HEK293T (cell line): ENCODE measurements at regions not wholly inside any gene's neighbourhood (a gene's known extent, or its start where the extent isn't known, plus 50 kb on each side); places are given as distances from the start of the nearest gene placed in this dataset.

Source experiments
- CTCF ChIA-PET: fragments of 350-600 bp; formaldehyde crosslinking; extraction: SDS; loops from one replicate; lab custom pipeline; 2021; ENCODE audit warnings: antibody characterized with exemption, inconsistent platforms; lab: Yijun Ruan, JAX
- POLR2A ChIA-PET: fragments of 350-600 bp; formaldehyde crosslinking; extraction: SDS; loops from one replicate; lab custom pipeline; 2020; ENCODE audit warnings: antibody characterized with exemption, inconsistent platforms; lab: Yijun Ruan, JAX
- DNase-seq: peaks from one replicate; pipeline ENCODE4 v3.0.0; 2012; ENCODE audit warnings: mixed read lengths; ENCODE audit errors: extremely low spot score
- ARNT ChIP-seq: fragments of 450-650 bp; IDR thresholded peaks from 2 replicates; pipeline ENCODE4 v1.6.1; 2017; ENCODE audit warnings: mild to moderate bottlenecking
- BHLHE40 ChIP-seq: fragments of 450-650 bp; IDR thresholded peaks from 2 replicates; pipeline ENCODE4 v1.6.1; 2016; ENCODE audit warnings: mild to moderate bottlenecking, moderate library complexity, borderline replicate concordance
- CTBP1 ChIP-seq: fragments of 450-650 bp; IDR thresholded peaks from 2 replicates; pipeline ENCODE4 v1.6.1; 2016; ENCODE audit warnings: borderline replicate concordance
- ELF4 ChIP-seq: fragments of 450-650 bp; IDR thresholded peaks from 2 replicates; pipeline ENCODE4 v1.6.1; 2017; ENCODE audit warnings: antibody characterized with exemption
- FOXA1 ChIP-seq: fragments of 450-650 bp; IDR thresholded peaks from 2 replicates; pipeline ENCODE4 v1.6.1; 2016; ENCODE audit warnings: mild to moderate bottlenecking
- FOXK2 ChIP-seq: fragments of 450-650 bp; IDR thresholded peaks from 2 replicates; pipeline ENCODE4 v1.6.1; 2016; ENCODE audit warnings: mild to moderate bottlenecking
- FOXM1 ChIP-seq: fragments of 450-650 bp; IDR thresholded peaks from 2 replicates; pipeline ENCODE4 v1.6.1; 2017; ENCODE audit warnings: mild to moderate bottlenecking, borderline replicate concordance
- HDGF ChIP-seq: fragments of 450-650 bp; IDR thresholded peaks from 2 replicates; pipeline ENCODE4 v1.6.1; 2017; ENCODE audit warnings: antibody characterized with exemption, borderline replicate concordance
- L3MBTL2 ChIP-seq: fragments of 450-650 bp; conservative IDR thresholded peaks from 2 replicates; pipeline ENCODE4 v1.6.1; 2016; ENCODE audit warnings: mild to moderate bottlenecking
- LEF1 ChIP-seq: fragments of 450-650 bp; IDR thresholded peaks from 2 replicates; pipeline ENCODE4 v1.6.1; 2017; ENCODE audit warnings: mild to moderate bottlenecking, borderline replicate concordance
- NFRKB ChIP-seq: fragments of 450-650 bp; IDR thresholded peaks from 2 replicates; pipeline ENCODE4 v1.6.1; 2016; ENCODE audit warnings: mild to moderate bottlenecking, moderate library complexity
- SP1 ChIP-seq: fragments of 450-650 bp; IDR thresholded peaks from 2 replicates; pipeline ENCODE4 v1.6.1; 2017
- SUZ12 ChIP-seq: fragments of 450-650 bp; IDR thresholded peaks from 2 replicates; pipeline ENCODE4 v1.6.1; 2016; ENCODE audit warnings: mild to moderate bottlenecking
- TARDBP ChIP-seq: fragments of 450-650 bp; IDR thresholded peaks from 2 replicates; pipeline ENCODE4 v1.6.1; 2016
- ZNF384 ChIP-seq: fragments of 450-650 bp; IDR thresholded peaks from 2 replicates; pipeline ENCODE4 v1.6.1; 2016
- TF ChIP-seq, protein P1 (sequence below): fragments of 450-650 bp; IDR thresholded peaks from 2 replicates; pipeline ENCODE4 v1.6.1; 2016

DNA sequence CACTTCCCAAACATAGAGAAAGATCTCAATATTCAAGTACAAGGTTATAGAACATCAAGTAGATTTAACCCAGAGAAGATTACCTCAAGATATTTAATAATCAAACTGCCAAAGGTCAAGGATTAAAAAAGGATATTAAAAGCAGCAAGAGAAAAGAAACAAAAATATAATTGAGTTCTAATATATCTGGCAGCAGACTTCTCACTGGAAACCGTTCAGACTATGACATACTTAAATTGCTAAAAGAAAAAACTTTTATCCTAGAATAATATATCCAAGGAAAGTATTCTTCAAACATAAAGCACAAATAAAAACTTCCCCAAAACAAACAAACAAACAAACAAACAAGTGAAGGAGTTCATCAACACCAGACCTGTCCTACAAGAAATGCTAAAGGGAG, 92.4 kb downstream of the FSCB start:
- POLR2A ChIA-PET, result no interaction called here
- no peak for TF ChIP-seq SUZ12
- TF ChIP-seq ELF4, result no peak
- TF ChIP-seq ZNF384, result no peak
- no peak for TF ChIP-seq ARNT
- TF ChIP-seq SP1, result no peak
- no peak for DNase-seq
- CTCF ChIA-PET, result no interaction called here

GRCh38 chr14:44412858-44413569, 94.1 kb downstream of the FSCB start:
- no peak for TF ChIP-seq ARNT
- no peak for TF ChIP-seq BHLHE40
- no peak for TF ChIP-seq FOXK2
- no peak for TF ChIP-seq TARDBP
- no peak for TF ChIP-seq NFRKB
- no peak for TF ChIP-seq L3MBTL2
- TF ChIP-seq ELF4, result no peak
- no peak for TF ChIP-seq CTBP1
- TF ChIP-seq FOXM1, result no peak
- no peak for TF ChIP-seq ZNF384
- TF ChIP-seq SP1, result no peak
- TF ChIP-seq FOXA1, result no peak
- no peak for TF ChIP-seq SUZ12
- TF ChIP-seq, protein P1, sequence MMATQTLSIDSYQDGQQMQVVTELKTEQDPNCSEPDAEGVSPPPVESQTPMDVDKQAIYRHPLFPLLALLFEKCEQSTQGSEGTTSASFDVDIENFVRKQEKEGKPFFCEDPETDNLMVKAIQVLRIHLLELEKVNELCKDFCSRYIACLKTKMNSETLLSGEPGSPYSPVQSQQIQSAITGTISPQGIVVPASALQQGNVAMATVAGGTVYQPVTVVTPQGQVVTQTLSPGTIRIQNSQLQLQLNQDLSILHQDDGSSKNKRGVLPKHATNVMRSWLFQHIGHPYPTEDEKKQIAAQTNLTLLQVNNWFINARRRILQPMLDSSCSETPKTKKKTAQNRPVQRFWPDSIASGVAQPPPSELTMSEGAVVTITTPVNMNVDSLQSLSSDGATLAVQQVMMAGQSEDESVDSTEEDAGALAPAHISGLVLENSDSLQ, result no peak
- TF ChIP-seq LEF1, result no peak
- TF ChIP-seq HDGF, result no peak
- DNase-seq, result no peak
- CTCF ChIA-PET, result no interaction called here
- POLR2A ChIA-PET, result no interaction called here

DNA sequence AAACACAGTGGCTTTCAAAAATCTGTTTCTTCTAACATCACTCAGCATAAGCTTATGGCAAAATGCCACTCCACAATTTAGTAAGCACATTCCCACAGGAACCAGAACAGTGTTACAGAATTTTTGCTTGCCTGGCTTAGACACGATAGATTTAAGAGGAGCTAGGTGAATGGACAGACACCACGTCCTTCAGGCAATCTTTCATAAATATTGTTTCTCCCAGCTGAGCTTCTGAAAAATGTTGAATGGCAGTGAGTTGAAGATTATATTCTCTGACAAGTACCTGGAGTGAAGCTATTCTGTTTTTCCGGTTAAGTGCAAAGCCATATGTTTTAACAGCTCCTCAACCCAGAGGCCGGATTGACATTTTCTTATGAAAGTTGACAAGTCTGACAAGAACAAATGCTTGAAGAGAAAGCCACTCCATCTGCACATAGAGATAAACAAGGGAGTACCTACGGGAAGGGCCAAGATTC, 102.0 kb downstream of the FSCB start:
- TF ChIP-seq FOXK2 (no peak), ELF4 (no peak), SP1 (no peak), ARNT (no peak), LEF1 (no peak), NFRKB (no peak), CTBP1 (no peak), FOXM1 (no peak), L3MBTL2 (no peak), ZNF384 (no peak), TARDBP (no peak), BHLHE40 (no peak), FOXA1 (no peak)
- TF ChIP-seq, protein P1, result no peak
- CTCF ChIA-PET, result no interaction called here
- POLR2A ChIA-PET, result no interaction called here
- no peak for DNase-seq

- no peak for DNase-seq
- TF ChIP-seq SP1, result no peak
- no peak for TF ChIP-seq ZNF384
- CTCF ChIA-PET, result no interaction called here
- POLR2A ChIA-PET, result no interaction called here
Observed at GRCh38 chr14:44404599-44404998, 102.5 kb downstream of the FSCB start.

- ChIA-PET CTCF (no interaction called here), POLR2A (no interaction called here)
- DNase-seq, result no peak
- TF ChIP-seq LEF1 (no peak), L3MBTL2 (no peak), FOXA1 (no peak), FOXM1 (no peak), BHLHE40 (no peak), ELF4 (no peak)
Observed at GRCh38 chr14:44404036-44404435, 103.0 kb downstream of the FSCB start.

DNA sequence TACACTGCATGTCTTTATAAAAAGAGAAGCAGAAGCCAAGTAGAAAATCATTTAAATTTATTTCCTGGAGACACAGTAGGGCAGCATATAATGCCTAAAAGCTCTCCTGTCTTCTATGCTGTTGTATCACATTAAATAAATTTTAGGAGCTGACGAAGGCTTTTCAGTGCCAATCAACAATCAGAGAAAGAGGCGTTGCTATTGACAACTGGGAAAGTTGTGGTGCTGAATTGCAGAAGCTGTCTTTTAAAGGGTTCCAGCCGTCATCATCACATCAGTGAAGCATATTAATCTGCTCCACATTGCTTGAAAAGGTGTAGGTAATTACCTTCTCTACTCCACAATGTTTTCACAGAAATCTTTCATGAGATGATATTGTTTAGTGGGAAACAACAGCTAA, 103.9 kb downstream of the FSCB start:
- CTCF ChIA-PET, result no interaction called here
- POLR2A ChIA-PET, result no interaction called here
- DNase-seq, result no peak
- TF ChIP-seq ELF4, result no peak
- no peak for TF ChIP-seq LEF1
- TF ChIP-seq, protein P1, result no peak
- no peak for TF ChIP-seq L3MBTL2
- TF ChIP-seq ZNF384, result no peak
- no peak for TF ChIP-seq ARNT
- TF ChIP-seq BHLHE40, result no peak
- TF ChIP-seq FOXK2, result no peak
- no peak for TF ChIP-seq FOXA1
- no peak for TF ChIP-seq NFRKB
- no peak for TF ChIP-seq HDGF
- TF ChIP-seq FOXM1, result no peak
- TF ChIP-seq SUZ12, result no peak
- no peak for TF ChIP-seq CTBP1
- no peak for TF ChIP-seq TARDBP
